ENCODE measurements at regions not wholly inside any gene's neighbourhood (a gene's known extent, or its start where the extent isn't known, plus 50 kb on each side); places are given as distances from the start of the nearest gene placed in this dataset.

DNA sequence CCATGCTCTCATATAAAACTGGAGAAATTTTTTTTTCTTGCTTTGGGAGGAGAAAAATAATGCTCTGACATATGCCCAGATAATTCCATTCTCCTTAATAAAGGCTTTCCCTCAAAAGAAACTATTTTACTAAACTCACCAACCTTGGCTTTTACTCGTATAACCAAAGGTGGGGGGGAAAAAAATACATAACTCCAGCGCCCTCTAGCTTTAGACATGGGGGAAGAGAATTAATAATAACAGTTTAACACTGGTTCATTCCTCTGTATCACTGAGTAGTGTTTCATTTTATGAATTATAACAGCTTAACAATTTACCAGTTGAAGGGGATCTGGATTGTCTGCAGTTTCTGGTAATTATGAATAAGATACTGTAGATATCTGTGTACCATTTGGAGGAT, 1226.1 kb downstream of the GRIK2 start:
- no peak for TF ChIP-seq EP300 (IDR thresholded peaks at IDR 0.05)
- TF ChIP-seq POLR2A (IDR thresholded peaks at IDR 0.05), result no peak

Data from tibial nerve (tissue), 3 donors.